GM23338 (cell line): ENCODE measurements at regions not wholly inside any gene's neighbourhood (a gene's known extent, or its start where the extent isn't known, plus 50 kb on each side); places are given as distances from the start of the nearest gene placed in this dataset.

Source experiments
- ATAC-seq: fragments of 200-7000 bp; cut with Tn5 transposase; 3 replicates; pipeline ENCODE4 v1.9.1; 2020
- DNase-seq: peaks from one replicate; pipeline ENCODE4 v3.0.0-alpha.2; 2015; ENCODE audit warnings: low spot score
- H2AFZ ChIP-seq: fragments of 200-600 bp; sonication (generic); 2 replicates; pipeline ENCODE4 v1.8.0; 2016; ENCODE audit warnings: antibody characterized with exemption, mild to moderate bottlenecking, moderate library complexity
- H3F3A ChIP-seq: fragments of 200-600 bp; sonication (generic); replicated peaks from 2 replicates; pipeline ENCODE4 v1.8.0; 2017; ENCODE audit warnings: antibody characterized with exemption, mixed run types, low read depth
- H3K27ac ChIP-seq: fragments of 200-600 bp; sonication (generic); 2 replicates; pipeline ENCODE4 v1.6.1; 2016; ENCODE audit warnings: low read depth
- H3K27me3 ChIP-seq: fragments of 200-600 bp; sonication (generic); 2 replicates; pipeline ENCODE4 v1.8.0; 2016; ENCODE audit warnings: mild to moderate bottlenecking, mixed run types, moderate library complexity; ENCODE audit not compliant: insufficient read depth
- H3K36me3 ChIP-seq: fragments of 200-600 bp; sonication (generic); 2 replicates; pipeline ENCODE4 v1.8.0; 2016; ENCODE audit warnings: mild to moderate bottlenecking; ENCODE audit not compliant: insufficient read depth
- H3K4me1 ChIP-seq: fragments of 200-600 bp; sonication (generic); 2 replicates; pipeline ENCODE4 v1.8.0; 2016; ENCODE audit warnings: mild to moderate bottlenecking, moderate library complexity; ENCODE audit not compliant: insufficient read depth
- H3K4me2 ChIP-seq: fragments of 200-600 bp; sonication (generic); 2 replicates; pipeline ENCODE4 v1.7.1; 2017; ENCODE audit warnings: mixed run types
- H3K4me3 ChIP-seq: fragments of 200-600 bp; sonication (generic); 2 replicates; pipeline ENCODE4 v1.6.1; 2016; ENCODE audit warnings: mixed run types
- H3K79me2 ChIP-seq: fragments of 200-600 bp; sonication (generic); replicated peaks from 2 replicates; pipeline ENCODE4 v1.8.0; 2017; ENCODE audit warnings: mild to moderate bottlenecking; ENCODE audit not compliant: insufficient read depth
- H3K9me2 ChIP-seq: fragments of 200-600 bp; sonication (generic); 2 replicates; pipeline ENCODE4 v1.8.0; 2017; ENCODE audit not compliant: insufficient read depth
- H4K20me1 ChIP-seq: fragments of 200-600 bp; sonication (generic); replicated peaks from 2 replicates; pipeline ENCODE4 v1.8.0; 2017; ENCODE audit warnings: mild to moderate bottlenecking; ENCODE audit not compliant: insufficient read depth
- H3K27ac Mint-ChIP-seq: 2 replicates; pipeline ENCODE4 v1.8.0; 2020; ENCODE audit warnings: inconsistent platforms, mild to moderate bottlenecking, moderate library complexity, mixed read lengths
- H3K27me3 Mint-ChIP-seq: 3 replicates; pipeline ENCODE4 v1.8.0; 2022; ENCODE audit warnings: low read depth, mild to moderate bottlenecking, moderate library complexity, mixed read lengths, inconsistent platforms; ENCODE audit not compliant: insufficient read depth, poor library complexity
- H3K36me3 Mint-ChIP-seq: 3 replicates; pipeline ENCODE4 v1.8.0; 2021; ENCODE audit warnings: low read depth, mild to moderate bottlenecking, inconsistent platforms, moderate library complexity, mixed read lengths
- H3K4me1 Mint-ChIP-seq: 3 replicates; pipeline ENCODE4 v1.8.0; 2020; ENCODE audit warnings: mild to moderate bottlenecking, inconsistent platforms, mixed read lengths
- H3K4me3 Mint-ChIP-seq: 3 replicates; pipeline ENCODE4 v1.8.0; 2021; ENCODE audit warnings: moderate library complexity, mild to moderate bottlenecking, inconsistent platforms, mixed read lengths
- H3K9me3 Mint-ChIP-seq: 3 replicates; pipeline ENCODE4 v1.8.0; 2020; ENCODE audit warnings: moderate library complexity, mild to moderate bottlenecking, inconsistent platforms, mixed read lengths
- CREB1 ChIP-seq: fragments of 250-450 bp; sonication (Bioruptor Pico); IDR thresholded peaks from 2 replicates; pipeline ENCODE4 v1.5.0; 2020; ENCODE audit warnings: low read depth, mild to moderate bottlenecking, moderate library complexity
- EZH2 ChIP-seq: fragments of 200-600 bp; sonication (generic); IDR thresholded peaks from one replicate; pipeline ENCODE4 v1.8.0; 2017; ENCODE audit warnings: antibody characterized with exemption, mild to moderate bottlenecking, low read depth; ENCODE audit not compliant: unreplicated experiment
- EZH2phosphoT487 ChIP-seq: fragments of 200-600 bp; sonication (generic); IDR thresholded peaks from one replicate; pipeline ENCODE4 v1.8.1; 2018; ENCODE audit warnings: antibody characterized with exemption; ENCODE audit not compliant: unreplicated experiment
- JUNB ChIP-seq: IDR thresholded peaks from one replicate; pipeline ENCODE4 v1.6.1; 2016; ENCODE audit warnings: antibody characterized with exemption; ENCODE audit not compliant: unreplicated experiment
- NANOG ChIP-seq: IDR thresholded peaks from 2 replicates; pipeline ENCODE4 v1.6.1; 2016; ENCODE audit warnings: antibody characterized with exemption, borderline replicate concordance
- POLR2AphosphoS5 ChIP-seq: IDR thresholded peaks from 2 replicates; pipeline ENCODE4 v1.6.1; 2016; ENCODE audit warnings: antibody characterized with exemption, low read depth
- STAT1 ChIP-seq: IDR thresholded peaks from one replicate; pipeline ENCODE4 v1.6.1; 2016; ENCODE audit warnings: antibody characterized with exemption; ENCODE audit not compliant: unreplicated experiment
- ZNF114 ChIP-seq: fragments of 250-450 bp; sonication (Bioruptor Pico); IDR thresholded peaks from 2 replicates; pipeline ENCODE4 v1.5.0; 2020; ENCODE audit warnings: mild to moderate bottlenecking, moderate library complexity
- TF ChIP-seq, protein P1 (sequence below): fragments of 250-450 bp; sonication (Bioruptor Pico); IDR thresholded peaks from 2 replicates; pipeline ENCODE4 v1.5.0; 2020; ENCODE audit warnings: mild to moderate bottlenecking, moderate library complexity
- TF ChIP-seq, protein P2 (sequence below): IDR thresholded peaks from one replicate; pipeline ENCODE4 v1.6.1; 2018; ENCODE audit warnings: antibody characterized with exemption; ENCODE audit not compliant: unreplicated experiment
- TF ChIP-seq, protein P3 (sequence below), 2 experiments: fragments of 200-600 bp in 1 of 2; sonication (generic) in 1 of 2; conservative IDR thresholded peaks; 2 replicates each; pipeline versions ENCODE4 v1.5.1 to v1.6.1; 2016 to 2017; ENCODE audit warnings: antibody characterized with exemption in 2 of 2, low read depth in 2 of 2, mild to moderate bottlenecking in 2 of 2, moderate library complexity in 1 of 2

DNA sequence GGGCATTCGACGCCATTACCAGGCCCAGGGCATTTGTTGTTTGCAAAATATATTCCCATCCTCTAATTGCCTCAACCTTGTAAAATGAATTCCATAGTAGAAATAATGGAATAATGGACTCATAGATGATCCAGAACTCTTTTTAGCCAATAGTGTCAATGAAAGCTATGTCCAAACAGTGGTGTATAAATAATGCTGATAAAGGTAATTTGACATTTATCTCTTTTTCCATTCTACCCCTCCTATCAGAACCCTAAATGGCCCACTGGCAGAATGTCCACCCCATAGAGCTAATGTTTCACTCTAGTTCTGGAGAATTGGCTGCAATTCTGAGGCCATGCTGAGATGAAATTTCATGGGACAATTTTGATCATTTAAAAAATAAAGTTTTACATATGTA is 76.4 kb upstream of the DLX6 start (continued):
- TF ChIP-seq, protein P1, sequence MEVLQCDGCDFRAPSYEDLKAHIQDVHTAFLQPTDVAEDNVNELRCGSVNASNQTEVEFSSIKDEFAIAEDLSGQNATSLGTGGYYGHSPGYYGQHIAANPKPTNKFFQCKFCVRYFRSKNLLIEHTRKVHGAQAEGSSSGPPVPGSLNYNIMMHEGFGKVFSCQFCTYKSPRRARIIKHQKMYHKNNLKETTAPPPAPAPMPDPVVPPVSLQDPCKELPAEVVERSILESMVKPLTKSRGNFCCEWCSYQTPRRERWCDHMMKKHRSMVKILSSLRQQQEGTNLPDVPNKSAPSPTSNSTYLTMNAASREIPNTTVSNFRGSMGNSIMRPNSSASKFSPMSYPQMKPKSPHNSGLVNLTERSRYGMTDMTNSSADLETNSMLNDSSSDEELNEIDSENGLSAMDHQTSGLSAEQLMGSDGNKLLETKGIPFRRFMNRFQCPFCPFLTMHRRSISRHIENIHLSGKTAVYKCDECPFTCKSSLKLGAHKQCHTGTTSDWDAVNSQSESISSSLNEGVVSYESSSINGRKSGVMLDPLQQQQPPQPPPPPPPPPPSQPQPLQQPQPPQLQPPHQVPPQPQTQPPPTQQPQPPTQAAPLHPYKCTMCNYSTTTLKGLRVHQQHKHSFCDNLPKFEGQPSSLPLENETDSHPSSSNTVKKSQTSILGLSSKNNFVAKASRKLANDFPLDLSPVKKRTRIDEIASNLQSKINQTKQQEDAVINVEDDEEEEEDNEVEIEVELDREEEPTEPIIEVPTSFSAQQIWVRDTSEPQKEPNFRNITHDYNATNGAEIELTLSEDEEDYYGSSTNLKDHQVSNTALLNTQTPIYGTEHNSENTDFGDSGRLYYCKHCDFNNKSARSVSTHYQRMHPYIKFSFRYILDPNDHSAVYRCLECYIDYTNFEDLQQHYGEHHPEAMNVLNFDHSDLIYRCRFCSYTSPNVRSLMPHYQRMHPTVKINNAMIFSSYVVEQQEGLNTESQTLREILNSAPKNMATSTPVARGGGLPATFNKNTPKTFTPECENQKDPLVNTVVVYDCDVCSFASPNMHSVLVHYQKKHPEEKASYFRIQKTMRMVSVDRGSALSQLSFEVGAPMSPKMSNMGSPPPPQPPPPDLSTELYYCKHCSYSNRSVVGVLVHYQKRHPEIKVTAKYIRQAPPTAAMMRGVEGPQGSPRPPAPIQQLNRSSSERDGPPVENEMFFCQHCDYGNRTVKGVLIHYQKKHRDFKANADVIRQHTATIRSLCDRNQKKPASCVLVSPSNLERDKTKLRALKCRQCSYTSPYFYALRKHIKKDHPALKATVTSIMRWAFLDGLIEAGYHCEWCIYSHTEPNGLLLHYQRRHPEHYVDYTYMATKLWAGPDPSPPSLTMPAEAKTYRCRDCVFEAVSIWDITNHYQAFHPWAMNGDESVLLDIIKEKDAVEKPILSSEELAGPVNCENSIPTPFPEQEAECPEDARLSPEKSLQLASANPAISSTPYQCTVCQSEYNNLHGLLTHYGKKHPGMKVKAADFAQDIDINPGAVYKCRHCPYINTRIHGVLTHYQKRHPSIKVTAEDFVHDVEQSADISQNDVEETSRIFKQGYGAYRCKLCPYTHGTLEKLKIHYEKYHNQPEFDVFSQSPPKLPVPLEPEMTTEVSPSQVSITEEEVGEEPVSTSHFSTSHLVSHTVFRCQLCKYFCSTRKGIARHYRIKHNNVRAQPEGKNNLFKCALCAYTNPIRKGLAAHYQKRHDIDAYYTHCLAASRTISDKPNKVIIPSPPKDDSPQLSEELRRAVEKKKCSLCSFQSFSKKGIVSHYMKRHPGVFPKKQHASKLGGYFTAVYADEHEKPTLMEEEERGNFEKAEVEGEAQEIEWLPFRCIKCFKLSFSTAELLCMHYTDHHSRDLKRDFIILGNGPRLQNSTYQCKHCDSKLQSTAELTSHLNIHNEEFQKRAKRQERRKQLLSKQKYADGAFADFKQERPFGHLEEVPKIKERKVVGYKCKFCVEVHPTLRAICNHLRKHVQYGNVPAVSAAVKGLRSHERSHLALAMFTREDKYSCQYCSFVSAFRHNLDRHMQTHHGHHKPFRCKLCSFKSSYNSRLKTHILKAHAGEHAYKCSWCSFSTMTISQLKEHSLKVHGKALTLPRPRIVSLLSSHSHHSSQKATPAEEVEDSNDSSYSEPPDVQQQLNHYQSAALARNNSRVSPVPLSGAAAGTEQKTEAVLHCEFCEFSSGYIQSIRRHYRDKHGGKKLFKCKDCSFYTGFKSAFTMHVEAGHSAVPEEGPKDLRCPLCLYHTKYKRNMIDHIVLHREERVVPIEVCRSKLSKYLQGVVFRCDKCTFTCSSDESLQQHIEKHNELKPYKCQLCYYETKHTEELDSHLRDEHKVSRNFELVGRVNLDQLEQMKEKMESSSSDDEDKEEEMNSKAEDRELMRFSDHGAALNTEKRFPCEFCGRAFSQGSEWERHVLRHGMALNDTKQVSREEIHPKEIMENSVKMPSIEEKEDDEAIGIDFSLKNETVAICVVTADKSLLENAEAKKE (CRISPR knock-in tag): no peak
- no peak for TF ChIP-seq EZH2
- no peak for TF ChIP-seq POLR2AphosphoS5
- no peak for TF ChIP-seq STAT1
- no peak for TF ChIP-seq CREB1 (CRISPR knock-in tag)
- TF ChIP-seq NANOG: no peak
- TF ChIP-seq JUNB: no peak

DNA sequence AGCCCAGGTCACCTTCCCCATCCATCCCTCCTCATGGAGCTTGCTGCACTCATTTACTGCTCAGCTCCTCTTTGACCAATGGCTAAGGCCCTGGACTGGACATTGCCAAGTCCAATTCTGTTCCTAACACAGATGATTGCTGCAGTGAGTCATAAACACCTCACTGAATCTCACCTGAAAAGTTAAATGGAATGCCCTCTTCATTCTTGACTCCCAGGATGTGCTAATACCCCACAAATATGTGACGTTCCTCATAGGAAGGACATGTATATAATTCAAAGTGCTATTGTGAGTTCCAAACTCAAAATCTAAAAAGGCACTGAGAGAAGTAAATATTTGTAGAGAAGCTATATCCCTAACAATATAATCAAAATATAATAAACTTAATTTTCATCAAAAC is 73.5 kb upstream of the DLX6 start:
- H3K27me3 Mint-ChIP-seq: no peaks in the 10 kb centered on the region
- H3K4me1 ChIP-seq: no peaks in the 10 kb centered on the region
- TF ChIP-seq JUNB (no peak), EZH2phosphoT487 (no peak), POLR2AphosphoS5 (no peak), ZNF114 (CRISPR knock-in tag) (no peak)
- TF ChIP-seq, protein P2, sequence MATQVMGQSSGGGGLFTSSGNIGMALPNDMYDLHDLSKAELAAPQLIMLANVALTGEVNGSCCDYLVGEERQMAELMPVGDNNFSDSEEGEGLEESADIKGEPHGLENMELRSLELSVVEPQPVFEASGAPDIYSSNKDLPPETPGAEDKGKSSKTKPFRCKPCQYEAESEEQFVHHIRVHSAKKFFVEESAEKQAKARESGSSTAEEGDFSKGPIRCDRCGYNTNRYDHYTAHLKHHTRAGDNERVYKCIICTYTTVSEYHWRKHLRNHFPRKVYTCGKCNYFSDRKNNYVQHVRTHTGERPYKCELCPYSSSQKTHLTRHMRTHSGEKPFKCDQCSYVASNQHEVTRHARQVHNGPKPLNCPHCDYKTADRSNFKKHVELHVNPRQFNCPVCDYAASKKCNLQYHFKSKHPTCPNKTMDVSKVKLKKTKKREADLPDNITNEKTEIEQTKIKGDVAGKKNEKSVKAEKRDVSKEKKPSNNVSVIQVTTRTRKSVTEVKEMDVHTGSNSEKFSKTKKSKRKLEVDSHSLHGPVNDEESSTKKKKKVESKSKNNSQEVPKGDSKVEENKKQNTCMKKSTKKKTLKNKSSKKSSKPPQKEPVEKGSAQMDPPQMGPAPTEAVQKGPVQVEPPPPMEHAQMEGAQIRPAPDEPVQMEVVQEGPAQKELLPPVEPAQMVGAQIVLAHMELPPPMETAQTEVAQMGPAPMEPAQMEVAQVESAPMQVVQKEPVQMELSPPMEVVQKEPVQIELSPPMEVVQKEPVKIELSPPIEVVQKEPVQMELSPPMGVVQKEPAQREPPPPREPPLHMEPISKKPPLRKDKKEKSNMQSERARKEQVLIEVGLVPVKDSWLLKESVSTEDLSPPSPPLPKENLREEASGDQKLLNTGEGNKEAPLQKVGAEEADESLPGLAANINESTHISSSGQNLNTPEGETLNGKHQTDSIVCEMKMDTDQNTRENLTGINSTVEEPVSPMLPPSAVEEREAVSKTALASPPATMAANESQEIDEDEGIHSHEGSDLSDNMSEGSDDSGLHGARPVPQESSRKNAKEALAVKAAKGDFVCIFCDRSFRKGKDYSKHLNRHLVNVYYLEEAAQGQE: no peak
- TF ChIP-seq, protein P3, sequence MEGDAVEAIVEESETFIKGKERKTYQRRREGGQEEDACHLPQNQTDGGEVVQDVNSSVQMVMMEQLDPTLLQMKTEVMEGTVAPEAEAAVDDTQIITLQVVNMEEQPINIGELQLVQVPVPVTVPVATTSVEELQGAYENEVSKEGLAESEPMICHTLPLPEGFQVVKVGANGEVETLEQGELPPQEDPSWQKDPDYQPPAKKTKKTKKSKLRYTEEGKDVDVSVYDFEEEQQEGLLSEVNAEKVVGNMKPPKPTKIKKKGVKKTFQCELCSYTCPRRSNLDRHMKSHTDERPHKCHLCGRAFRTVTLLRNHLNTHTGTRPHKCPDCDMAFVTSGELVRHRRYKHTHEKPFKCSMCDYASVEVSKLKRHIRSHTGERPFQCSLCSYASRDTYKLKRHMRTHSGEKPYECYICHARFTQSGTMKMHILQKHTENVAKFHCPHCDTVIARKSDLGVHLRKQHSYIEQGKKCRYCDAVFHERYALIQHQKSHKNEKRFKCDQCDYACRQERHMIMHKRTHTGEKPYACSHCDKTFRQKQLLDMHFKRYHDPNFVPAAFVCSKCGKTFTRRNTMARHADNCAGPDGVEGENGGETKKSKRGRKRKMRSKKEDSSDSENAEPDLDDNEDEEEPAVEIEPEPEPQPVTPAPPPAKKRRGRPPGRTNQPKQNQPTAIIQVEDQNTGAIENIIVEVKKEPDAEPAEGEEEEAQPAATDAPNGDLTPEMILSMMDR (conservative IDR thresholded peaks at IDR 0.05; ENCODE audit: low read depth in 2 of 2): no peak

More for the DNA sequence above, 73.5 kb upstream of the DLX6 start:
- Mint-ChIP-seq H3K4me1 (no peaks in the 10 kb centered on the region), H3K4me3 (no peak overlapping the region), H3K9me3 (no peaks in the 10 kb centered on the region), H3K27ac (no peak overlapping the region), H3K36me3 (no peaks in the 10 kb centered on the region)
- no peak overlapping the region for H3K4me3 ChIP-seq
- H3K4me2 ChIP-seq: no peak overlapping the region
- no peak overlapping the region for H3K27ac ChIP-seq
- ATAC-seq (no peak), DNase-seq (no peak)
- H3F3A ChIP-seq: no peaks in the 10 kb centered on the region
- no peaks in the 10 kb centered on the region; the same call in 1 of the 2 replicates for H3K9me2 ChIP-seq
- H3K79me2 ChIP-seq: no peaks in the 10 kb centered on the region
- no peaks in the 10 kb centered on the region for H3K27me3 ChIP-seq
- no peaks in the 10 kb centered on the region for H4K20me1 ChIP-seq
- no peak overlapping the region for H2AFZ ChIP-seq
- H3K36me3 ChIP-seq: no peaks in the 10 kb centered on the region
